Sigmoid colon (tissue), 6 donors: ENCODE measurements at regions not wholly inside any gene's neighbourhood (a gene's known extent, or its start where the extent isn't known, plus 50 kb on each side); places are given as distances from the start of the nearest gene placed in this dataset.

Experiments
- DNase-seq: peaks from one replicate; pipeline ENCODE4 v3.0.0-alpha.2; 2019
- H3K27ac ChIP-seq, 4 donors: fragments of 200-600 bp; sonication (generic); one replicate each; pipeline ENCODE4 v1.5.1; 2016 to 2019; ENCODE audit warnings: mild to moderate bottlenecking in 1 of 4
- H3K27me3 ChIP-seq, 3 donors: fragments of 200-600 bp; sonication (generic); one replicate each; pipeline ENCODE4 v1.5.1; 2019; ENCODE audit warnings: mild to moderate bottlenecking in 1 of 3
- H3K36me3 ChIP-seq, 4 donors: fragments of 200-600 bp; sonication (generic); one replicate each; pipeline ENCODE4 v1.5.1; 2016 to 2019
- H3K4me1 ChIP-seq, 4 donors: fragments of 200-600 bp; sonication (generic); one replicate each; pipeline ENCODE4 v1.5.1; 2017 to 2019
- H3K4me3 ChIP-seq, 4 donors: fragments of 200-600 bp; sonication (generic); one replicate each; pipeline ENCODE4 v1.5.1; 2017 to 2019; ENCODE audit warnings: mild to moderate bottlenecking in 2 of 4, moderate library complexity in 1 of 4
- H3K9me3 ChIP-seq, 4 donors: fragments of 200-600 bp in 3 of 4; sonication (generic) in 3 of 4; one replicate each; pipeline versions ENCODE4 v1.5.1 to v1.6.1; 2013 to 2019
- EP300 ChIP-seq, 4 donors: sonication (generic); formaldehyde crosslinking; IDR thresholded peaks; one replicate each; pipeline ENCODE4 v1.6.1; 2017; ENCODE audit warnings: antibody characterized with exemption in 4 of 4
- POLR2A ChIP-seq, 2 donors: fragments of 450-650 bp; IDR thresholded peaks; one replicate each; pipeline ENCODE4 v1.6.1; 2016; ENCODE audit warnings: antibody characterized with exemption in 2 of 2, mild to moderate bottlenecking in 2 of 2, moderate library complexity in 2 of 2
- POLR2AphosphoS5 ChIP-seq, 4 donors: sonication (generic); formaldehyde crosslinking; IDR thresholded peaks; one replicate each; pipeline ENCODE4 v1.6.1; 2017; ENCODE audit warnings: antibody characterized with exemption in 4 of 4
- WGBS, 2 donors: extraction: QIAGEN DNeasy Blood & Tissue Kit; methylation state at CpG; one replicate each; pipeline ENCODE4 v1.1.7; 2013; 5-methylcytosine and 5-hydroxymethylcytosine counted together
- intact Hi-C: fragments of 100-400 bp; cut with DNase I; formaldehyde crosslinking; loops from one replicate; pipeline ENCODE4 v1.15.1; 2023
- TF ChIP-seq, protein P1 (sequence below), 4 experiments: fragments of 450-650 bp in 3 of 4; fragments of 200-600 bp in 1 of 4; IDR thresholded peaks; one replicate each; pipeline ENCODE4 v1.5.1; 2016 to 2019; ENCODE audit warnings: antibody characterized with exemption in 4 of 4, mild to moderate bottlenecking in 3 of 4, moderate library complexity in 2 of 4
- donor health status: healthy with polysubstance abuse.
- donor health status: healthy.

DNA sequence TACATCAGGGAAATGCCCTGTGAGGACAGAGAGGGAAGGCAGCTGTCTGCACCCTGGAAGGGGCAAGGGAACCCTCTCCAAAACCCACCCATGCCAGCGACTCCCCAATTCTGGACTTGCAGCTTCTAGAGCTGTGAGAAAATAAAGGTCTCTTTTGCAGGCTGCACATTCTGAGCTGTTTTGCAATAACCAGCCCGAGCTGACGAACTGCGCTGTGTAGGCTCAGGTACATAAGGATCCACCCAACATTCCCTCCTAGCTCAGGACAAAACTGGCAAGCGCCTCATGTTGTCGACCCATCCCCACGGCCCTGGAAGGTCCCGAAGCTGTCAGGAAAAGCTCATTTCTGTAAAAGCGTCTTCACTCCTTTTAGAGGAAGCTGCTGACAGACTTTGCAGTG, 271.8 kb downstream of the CRLF2 start:
- DNase-seq: no peak
- no peak overlapping the region for H3K27ac ChIP-seq
- intact Hi-C loops: no loop called here
- no peak for TF ChIP-seq POLR2AphosphoS5 (IDR thresholded peaks at IDR 0.05)
- TF ChIP-seq POLR2A (IDR thresholded peaks at IDR 0.05): no peak
- no peak for TF ChIP-seq EP300 (IDR thresholded peaks at IDR 0.05)
- TF ChIP-seq, protein P1, sequence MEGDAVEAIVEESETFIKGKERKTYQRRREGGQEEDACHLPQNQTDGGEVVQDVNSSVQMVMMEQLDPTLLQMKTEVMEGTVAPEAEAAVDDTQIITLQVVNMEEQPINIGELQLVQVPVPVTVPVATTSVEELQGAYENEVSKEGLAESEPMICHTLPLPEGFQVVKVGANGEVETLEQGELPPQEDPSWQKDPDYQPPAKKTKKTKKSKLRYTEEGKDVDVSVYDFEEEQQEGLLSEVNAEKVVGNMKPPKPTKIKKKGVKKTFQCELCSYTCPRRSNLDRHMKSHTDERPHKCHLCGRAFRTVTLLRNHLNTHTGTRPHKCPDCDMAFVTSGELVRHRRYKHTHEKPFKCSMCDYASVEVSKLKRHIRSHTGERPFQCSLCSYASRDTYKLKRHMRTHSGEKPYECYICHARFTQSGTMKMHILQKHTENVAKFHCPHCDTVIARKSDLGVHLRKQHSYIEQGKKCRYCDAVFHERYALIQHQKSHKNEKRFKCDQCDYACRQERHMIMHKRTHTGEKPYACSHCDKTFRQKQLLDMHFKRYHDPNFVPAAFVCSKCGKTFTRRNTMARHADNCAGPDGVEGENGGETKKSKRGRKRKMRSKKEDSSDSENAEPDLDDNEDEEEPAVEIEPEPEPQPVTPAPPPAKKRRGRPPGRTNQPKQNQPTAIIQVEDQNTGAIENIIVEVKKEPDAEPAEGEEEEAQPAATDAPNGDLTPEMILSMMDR (IDR thresholded peaks at IDR 0.05): no peak
- peaks cover 0 to 4% (median 0%) of the 10 kb centered on the region in 4 donors for H3K9me3 ChIP-seq
- no peaks in the 10 kb centered on the region for H3K4me1 ChIP-seq
- H3K27me3 ChIP-seq: peaks cover 0 to 15% (median 4%) of the 10 kb centered on the region in 3 donors
- no peaks in the 10 kb centered on the region for H3K36me3 ChIP-seq
- WGBS, 2 donors: 72 to 80% methylated on average over 9 of the region's 9 CpGs
- no peak overlapping the region for H3K4me3 ChIP-seq

DNA sequence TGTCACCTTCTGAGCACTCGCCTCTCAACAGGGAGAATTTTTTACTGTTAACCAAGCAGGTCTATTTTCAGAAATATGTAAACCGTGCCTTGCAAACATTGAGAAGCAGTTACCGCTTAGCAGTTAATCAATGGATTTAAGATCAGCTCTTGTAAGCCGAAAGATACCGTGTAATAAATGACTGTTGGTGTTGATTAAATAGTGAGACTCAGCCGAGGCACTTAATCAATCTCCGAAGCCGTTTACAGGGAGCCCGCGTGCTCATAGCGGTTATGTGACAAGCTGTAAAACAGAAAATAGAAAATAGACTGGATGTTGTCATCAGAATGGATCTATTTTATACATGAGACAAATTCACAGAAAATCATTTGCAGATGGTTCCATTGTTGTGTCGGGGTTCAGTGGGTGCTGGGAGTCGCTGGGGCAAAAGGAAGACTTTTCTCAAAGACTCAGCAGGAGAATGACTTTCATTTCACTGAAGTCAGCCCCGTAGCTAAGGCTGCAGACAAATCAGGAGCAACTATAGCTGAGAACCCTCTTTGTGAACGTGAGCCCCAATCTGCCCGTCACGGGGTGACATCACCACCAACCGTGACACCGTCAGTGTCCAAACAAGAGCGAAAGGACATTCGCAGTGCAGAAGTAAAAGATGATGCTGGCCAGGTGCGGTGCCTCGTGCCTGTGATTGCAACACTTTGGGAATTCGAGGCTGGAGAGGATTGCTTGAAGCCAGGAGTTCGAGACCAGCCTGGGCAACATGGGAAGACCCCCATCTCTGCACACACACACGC, 275.3 kb downstream of the CRLF2 start:
- 79 to 83% methylated on average over 26 of the region's 26 CpGs for WGBS, 2 donors
- intact Hi-C loops: no loop called here

DNA sequence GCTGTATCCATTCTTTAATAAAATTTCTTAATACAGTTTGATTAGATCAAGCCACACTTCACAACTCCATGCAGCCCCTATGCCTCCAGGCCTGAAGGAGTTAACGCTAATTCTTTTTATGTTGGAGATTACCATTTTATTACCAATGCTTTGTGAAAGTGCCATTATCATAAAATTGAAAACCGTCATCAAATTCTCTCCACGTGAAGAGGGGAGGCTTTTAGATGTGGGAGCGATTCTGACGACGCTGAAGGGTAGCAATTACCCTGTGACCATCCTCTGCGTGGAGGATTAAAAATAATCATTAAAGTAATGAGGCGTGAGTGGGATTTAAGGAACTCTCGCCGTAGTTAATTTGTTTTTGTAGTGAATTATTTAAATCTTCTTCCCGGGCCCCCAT, 278.8 kb downstream of the CRLF2 start:
- Histone ChIP-seq H3K27me3 (peaks cover 0 to 5% (median 0%) of the 10 kb centered on the region in 3 donors), H3K4me1 (no peaks in the 10 kb centered on the region), H3K36me3 (no peaks in the 10 kb centered on the region), H3K4me3 (no peak overlapping the region), H3K9me3 (peaks cover 0 to 5% (median 0%) of the 10 kb centered on the region in 4 donors), H3K27ac (no peak overlapping the region)
- WGBS, 2 donors: 70 to 83% methylated on average over 11 of the region's 11 CpGs
- no peak for DNase-seq
- no peak for TF ChIP-seq POLR2AphosphoS5 (IDR thresholded peaks at IDR 0.05)
- TF ChIP-seq EP300 (IDR thresholded peaks at IDR 0.05): no peak
- TF ChIP-seq POLR2A (IDR thresholded peaks at IDR 0.05): no peak
- TF ChIP-seq, protein P1 (IDR thresholded peaks at IDR 0.05): no peak
- intact Hi-C loops: no loop called here

More for the DNA sequence above, 275.3 kb downstream of the CRLF2 start:
- Histone ChIP-seq H3K36me3 (no peaks in the 10 kb centered on the region), H3K27me3 (peaks cover 0 to 15% (median 4%) of the 10 kb centered on the region in 3 donors), H3K4me3 (no peak overlapping the region), H3K9me3 (peaks cover 0 to 4% (median 0%) of the 10 kb centered on the region in 4 donors), H3K27ac (no peak overlapping the region), H3K4me1 (no peaks in the 10 kb centered on the region)
- DNase-seq: no peak
- TF ChIP-seq POLR2A (IDR thresholded peaks at IDR 0.05) (no peak), POLR2AphosphoS5 (IDR thresholded peaks at IDR 0.05) (no peak), EP300 (IDR thresholded peaks at IDR 0.05) (no peak)
- TF ChIP-seq, protein P1 (IDR thresholded peaks at IDR 0.05): no peak

DNA sequence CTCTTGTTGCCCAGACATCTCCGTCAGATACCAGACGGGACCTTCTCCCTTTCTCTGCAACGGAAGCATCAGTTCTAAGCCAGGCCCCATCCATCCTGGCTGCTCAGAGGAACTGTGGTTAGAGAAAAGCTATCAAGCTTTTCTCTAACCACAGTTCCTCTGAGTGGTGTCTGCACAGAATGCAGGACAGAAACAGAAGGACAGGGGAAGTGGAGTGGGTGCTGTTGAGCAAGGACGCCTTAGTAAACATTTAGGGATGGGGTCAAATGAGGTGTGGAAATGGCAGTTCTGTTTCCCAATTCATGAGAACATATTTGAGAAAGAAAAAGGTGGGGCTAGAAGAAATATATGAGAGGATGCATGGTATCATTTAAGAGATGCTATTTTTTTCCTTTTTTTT, 283.8 kb downstream of the CRLF2 start:
- Histone ChIP-seq H3K36me3 (no peaks in the 10 kb centered on the region), H3K9me3 (peaks cover 0 to 4% (median 0%) of the 10 kb centered on the region in 4 donors), H3K4me3 (no peak overlapping the region), H3K4me1 (no peaks in the 10 kb centered on the region), H3K27ac (no peak overlapping the region), H3K27me3 (no peaks in the 10 kb centered on the region)
- TF ChIP-seq, protein P1 (IDR thresholded peaks at IDR 0.05): no peak
- TF ChIP-seq EP300 (IDR thresholded peaks at IDR 0.05) (no peak), POLR2A (IDR thresholded peaks at IDR 0.05) (no peak), POLR2AphosphoS5 (IDR thresholded peaks at IDR 0.05) (no peak)
- 74 to 84% methylated on average over 4 of the region's 4 CpGs for WGBS, 2 donors
- no peak for DNase-seq
- intact Hi-C loops: no loop called here
